OCI-LY7 (cell line): ENCODE measurements at regions not wholly inside any gene's neighbourhood (a gene's known extent, or its start where the extent isn't known, plus 50 kb on each side); places are given as distances from the start of the nearest gene placed in this dataset.

Experiments used
- CTCF ChIP-seq: fragments of 200-600 bp; sonication (generic); conservative IDR thresholded peaks from 2 replicates; pipeline ENCODE4 v1.5.1; 2014; ENCODE audit warnings: mild to moderate bottlenecking, antibody characterized with exemption, low read length, moderate library complexity, mixed read lengths
- EZH2phosphoT487 ChIP-seq: fragments of 200-600 bp; sonication (generic); IDR thresholded peaks from 2 replicates; pipeline ENCODE4 v1.6.1; 2018; ENCODE audit warnings: low read depth, borderline replicate concordance, mild to moderate bottlenecking, mixed run types, antibody characterized with exemption, low read length, moderate library complexity, mixed read lengths

- TF ChIP-seq CTCF = no peak
- no peak for TF ChIP-seq EZH2phosphoT487
These were observed 305.1 kb upstream of the FSHR start for GRCh38 chr2:49459314-49459993.
